Ovary (tissue), 7 donors: ENCODE measurements at regions not wholly inside any gene's neighbourhood (a gene's known extent, or its start where the extent isn't known, plus 50 kb on each side); places are given as distances from the start of the nearest gene placed in this dataset.
A peak's percentile ranks its signal among the peaks of the same experiment; 100 is the strongest.

Experiments used
- DNase-seq, 5 donors: peaks; one replicate each; pipeline ENCODE4 v3.0.0-alpha.2; 2019 to 2020
- H3K27ac ChIP-seq, 2 donors: fragments of 200-600 bp; one replicate each; pipeline versions ENCODE4 v1.5.1 to v1.8.0; 2019 to 2022
- H3K27me3 ChIP-seq: fragments of 200-600 bp; one replicate; pipeline ENCODE4 v1.8.0; 2022
- H3K36me3 ChIP-seq: fragments of 200-600 bp; sonication (generic); one replicate; pipeline ENCODE4 v1.5.1; 2019
- H3K4me1 ChIP-seq: one replicate; pipeline ENCODE4 v1.8.1; 2013; ENCODE audit warnings: mild to moderate bottlenecking, moderate library complexity; ENCODE audit not compliant: insufficient read depth
- H3K4me3 ChIP-seq: fragments of 200-600 bp; sonication (generic); one replicate; pipeline ENCODE4 v1.5.1; 2017
- H3K9me3 ChIP-seq, 2 donors: fragments of 200-600 bp in 1 of 2; sonication (generic) in 1 of 2; one replicate each; pipeline versions ENCODE4 v1.5.1 to v1.8.1; 2013 to 2019; ENCODE audit warnings: mild to moderate bottlenecking in 1 of 2, moderate library complexity in 1 of 2
- CTCF ChIP-seq, 3 donors: fragments of 450-650 bp in 2 of 3; fragments of 200-600 bp in 1 of 3; IDR thresholded peaks; one replicate each; pipeline versions ENCODE4 v1.5.1 to v1.8.0; 2016 to 2022; ENCODE audit warnings: antibody characterized with exemption in 3 of 3, mild to moderate bottlenecking in 1 of 3
- EP300 ChIP-seq: sonication (generic); formaldehyde crosslinking; IDR thresholded peaks from one replicate; pipeline ENCODE4 v1.6.1; 2017; ENCODE audit warnings: antibody characterized with exemption
- POLR2A ChIP-seq: fragments of 450-650 bp; IDR thresholded peaks from one replicate; pipeline ENCODE4 v1.6.1; 2017; ENCODE audit warnings: antibody characterized with exemption, mild to moderate bottlenecking, moderate library complexity
- WGBS, 3 donors: extraction: QIAGEN DNeasy Blood & Tissue Kit in 1 of 3; methylation state at CpG; one replicate each; pipeline versions ENCODE4 v1.1.5 to v1.1.7; 2013 to 2017; 5-methylcytosine and 5-hydroxymethylcytosine counted together
- intact Hi-C, 4 donors: fragments of 100-400 bp; cut with DNase I; formaldehyde crosslinking; loops; one replicate each; pipeline versions ENCODE4 v1.11.0 to v1.15.1; 2022 to 2023
- donor health status: DM: no; HTN: no; CAD: no; lungs with moderate emphysema.
- donor health status: DM: no; HTN: no; CAD: no.
- donor health status: Bipolar disorder and iron deficiency.
- donor health status: DM: no; HTN: no; CAD: no.
- donor health status: DM: yes; HTN: yes; CAD: no.

GRCh38 chr3:144363856-144364255 is 392.2 kb downstream of the DIPK2A start:
- no peak overlapping the region for H3K27ac ChIP-seq
- H3K27me3 ChIP-seq = no peaks in the 10 kb centered on the region
- H3K4me3 ChIP-seq = no peak overlapping the region
- H3K36me3 ChIP-seq = no peaks in the 10 kb centered on the region
- no peaks in the 10 kb centered on the region for H3K9me3 ChIP-seq
- H3K4me1 ChIP-seq = no peaks in the 10 kb centered on the region
- 94 to 95% (median 95%) methylated on average over 5 of the region's 5 CpGs for WGBS, 3 donors
- TF ChIP-seq EP300 (no peak), POLR2A (no peak), CTCF (IDR thresholded peaks at IDR 0.05) (no peak)
- intact Hi-C loops = no loop called here
- no peak for DNase-seq

- 87 to 93% (median 89%) methylated on average over 2 of the region's 2 CpGs for WGBS, 3 donors
- Histone ChIP-seq H3K36me3 (no peaks in the 10 kb centered on the region), H3K27ac (no peak overlapping the region), H3K9me3 (no peaks in the 10 kb centered on the region), H3K4me1 (no peaks in the 10 kb centered on the region), H3K4me3 (no peak overlapping the region), H3K27me3 (no peaks in the 10 kb centered on the region)
- DNase-seq = no peak
- TF ChIP-seq EP300 (no peak), POLR2A (no peak), CTCF (IDR thresholded peaks at IDR 0.05) (no peak)
- intact Hi-C loops = no loop called here
Observed at GRCh38 chr3:144364737-144365136, 393.1 kb downstream of the DIPK2A start.

- no peaks in the 10 kb centered on the region for H3K27me3 ChIP-seq
Observed at GRCh38 chr3:144369129-144369879, 397.7 kb downstream of the DIPK2A start.

GRCh38 chr3:144375088-144375487 is 403.5 kb downstream of the DIPK2A start:
- Histone ChIP-seq H3K27ac (no peak overlapping the region), H3K27me3 (no peaks in the 10 kb centered on the region), H3K9me3 (no peaks in the 10 kb centered on the region), H3K4me1 (no peaks in the 10 kb centered on the region), H3K36me3 (no peaks in the 10 kb centered on the region), H3K4me3 (no peak overlapping the region)
- WGBS, 3 donors = 93 to 100% (median 96%) methylated on average over 1 of the region's 1 CpG
- intact Hi-C loops = no loop called here
- no peak for TF ChIP-seq CTCF (IDR thresholded peaks at IDR 0.05)
- no peak for TF ChIP-seq POLR2A
- TF ChIP-seq EP300 = no peak
- no peak for DNase-seq

More at GRCh38 chr3:144369129-144369879, 397.7 kb downstream of the DIPK2A start:
- intact Hi-C loops = no loop called here
- Histone ChIP-seq H3K4me1 (no peaks in the 10 kb centered on the region), H3K9me3 (no peaks in the 10 kb centered on the region), H3K4me3 (no peak overlapping the region), H3K36me3 (no peaks in the 10 kb centered on the region), H3K27ac (no peak overlapping the region)
- DNase-seq = peak in 1 of 5 donors; percentile 4
- TF ChIP-seq POLR2A = no peak
- no peak for TF ChIP-seq CTCF (IDR thresholded peaks at IDR 0.05)
- no peak for TF ChIP-seq EP300
- 95 to 96% (median 96%) methylated on average over 2 of the region's 2 CpGs for WGBS, 3 donors
